ENCODE measurements at regions not wholly inside any gene's neighbourhood (a gene's known extent, or its start where the extent isn't known, plus 50 kb on each side); places are given as distances from the start of the nearest gene placed in this dataset.
"Not testable (repeated sequence)": the region's sequence is repeated elsewhere in the genome, so short reads cannot be mapped to it uniquely, and the experiment has no call there.

DNA sequence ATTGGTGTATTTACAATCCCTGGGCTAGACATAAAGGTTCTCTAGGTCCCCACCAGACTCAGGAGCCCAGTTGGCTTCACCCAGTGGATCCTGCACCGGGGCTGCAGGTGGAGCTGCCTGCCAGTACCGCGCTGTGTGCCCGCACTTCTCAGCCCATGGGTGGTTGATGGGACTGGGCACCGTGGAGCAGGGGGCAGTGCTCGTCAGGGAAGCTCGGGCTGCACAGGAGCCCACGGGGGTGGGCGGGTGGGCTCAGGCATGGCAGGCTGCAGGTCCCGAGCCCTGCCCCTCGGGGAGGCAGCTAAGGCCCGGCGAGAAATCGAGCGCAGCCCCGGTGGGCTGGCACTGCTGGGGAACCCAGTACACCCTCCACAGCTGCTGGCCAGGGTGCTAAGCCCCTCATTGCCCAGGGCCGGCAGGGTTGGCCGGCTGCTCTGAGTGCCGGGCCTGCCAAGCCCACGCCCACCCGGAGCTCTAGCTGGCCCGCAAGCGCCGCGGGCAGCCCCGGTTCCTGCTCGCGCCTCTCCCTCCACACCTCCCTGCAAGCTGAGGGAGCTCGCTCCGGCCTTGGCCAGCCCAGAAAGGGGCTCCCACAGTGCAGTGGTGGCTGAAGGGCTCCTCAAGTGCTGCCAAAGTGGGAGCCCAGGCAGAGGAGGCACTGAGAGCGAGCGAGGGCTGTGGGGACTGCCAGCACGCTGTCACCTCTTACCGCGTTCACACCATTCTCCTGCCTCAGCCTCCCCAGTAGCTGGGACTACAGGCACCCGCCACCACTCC lies 353.5 kb upstream of the HS6ST1 start:
- not testable (repeated sequence) for DNase-seq

DNA sequence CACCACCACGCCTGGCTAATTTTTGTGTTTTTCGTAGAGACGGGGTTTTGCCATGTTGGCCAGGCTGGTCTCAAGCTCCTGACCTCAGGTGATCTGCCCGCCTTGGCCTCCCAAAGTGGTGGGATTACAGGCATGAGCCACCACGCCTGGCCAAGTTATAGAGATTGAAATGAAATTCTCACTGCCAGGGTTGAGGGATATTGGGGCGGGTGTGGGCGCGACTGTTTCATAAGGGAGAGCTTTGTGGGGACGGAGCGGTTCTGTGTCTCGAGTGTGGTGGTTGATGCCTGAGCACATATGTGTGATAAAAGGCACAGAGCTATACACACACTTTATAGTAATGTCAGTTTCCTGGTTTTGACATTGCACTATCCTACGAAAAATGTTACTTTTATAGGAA lies 361.0 kb upstream of the HS6ST1 start:
- not testable (repeated sequence) for DNase-seq

GRCh38 chr2:128681507-128681906 lies 362.8 kb upstream of the HS6ST1 start:
- no peak for DNase-seq

DNA sequence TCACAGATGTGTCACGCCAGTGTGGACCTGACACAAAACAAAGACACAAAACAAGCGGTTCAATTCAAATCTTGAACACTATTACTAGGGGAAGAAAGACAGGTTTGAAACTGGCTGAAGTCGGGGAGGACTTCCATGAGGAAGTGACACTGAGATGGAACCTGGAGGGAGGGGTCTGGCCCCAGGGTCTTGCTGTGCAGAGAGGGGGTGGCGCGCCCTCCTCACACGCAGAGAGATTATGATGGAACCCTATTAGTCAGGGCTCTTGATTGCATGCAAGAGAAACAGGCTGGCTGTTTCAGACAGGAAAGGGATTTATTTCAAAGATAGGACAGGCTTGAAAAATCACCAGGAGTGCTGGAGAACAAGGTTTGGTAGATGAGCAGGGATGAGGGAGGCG lies 363.6 kb upstream of the HS6ST1 start:
- DNase-seq, result no peak

- no peak for DNase-seq
Observed at GRCh38 chr2:128682729-128683284, 364.1 kb upstream of the HS6ST1 start.

GRCh38 chr2:128684523-128684922 lies 365.9 kb upstream of the HS6ST1 start:
- no peak for DNase-seq

GRCh38 chr2:128685841-128686496 lies 367.3 kb upstream of the HS6ST1 start:
- no peak for DNase-seq

DNA sequence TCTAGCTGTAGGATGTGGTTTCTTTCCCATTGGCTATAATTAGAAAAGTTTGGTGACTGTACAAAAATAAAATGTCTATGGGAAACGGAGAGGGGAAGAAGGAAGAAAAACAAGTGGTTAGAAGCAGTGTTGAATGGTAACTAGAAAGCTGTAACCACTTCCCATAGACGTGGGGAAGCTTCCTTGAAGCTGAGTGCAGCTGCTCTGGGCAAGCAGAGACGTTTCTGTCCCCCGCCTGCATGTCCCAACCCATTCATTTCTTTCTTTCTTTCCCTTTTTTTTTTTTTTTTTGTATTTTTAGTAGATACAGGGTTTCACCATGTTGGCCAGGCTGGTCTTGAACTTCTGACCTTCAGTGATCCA lies 367.8 kb upstream of the HS6ST1 start:
- no peak for DNase-seq

- DNase-seq, result no peak
Observed at GRCh38 chr2:128686881-128687555, 368.4 kb upstream of the HS6ST1 start.

DNA sequence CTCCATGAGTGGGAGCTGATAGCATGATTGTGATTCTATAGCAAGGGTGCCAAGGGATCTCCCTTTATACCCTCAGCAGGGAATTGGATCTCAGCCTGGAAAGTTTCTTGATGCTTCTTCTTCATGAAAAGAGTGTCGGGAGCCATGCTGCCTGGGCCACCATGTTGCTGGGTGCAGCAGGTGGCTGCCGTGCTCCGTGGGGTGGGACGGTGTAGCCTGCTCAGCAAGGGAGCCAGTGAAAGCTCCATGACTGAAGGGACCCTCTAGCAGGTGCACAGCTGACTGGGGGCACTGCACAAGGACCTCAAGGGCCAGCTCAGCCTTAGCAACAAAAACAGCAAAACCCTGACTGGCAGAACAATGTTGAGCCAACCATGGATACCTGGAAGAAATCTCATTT lies 368.9 kb upstream of the HS6ST1 start:
- no peak for DNase-seq

- no peak for DNase-seq
Observed at GRCh38 chr2:128689971-128690370, 371.3 kb upstream of the HS6ST1 start.

DNA sequence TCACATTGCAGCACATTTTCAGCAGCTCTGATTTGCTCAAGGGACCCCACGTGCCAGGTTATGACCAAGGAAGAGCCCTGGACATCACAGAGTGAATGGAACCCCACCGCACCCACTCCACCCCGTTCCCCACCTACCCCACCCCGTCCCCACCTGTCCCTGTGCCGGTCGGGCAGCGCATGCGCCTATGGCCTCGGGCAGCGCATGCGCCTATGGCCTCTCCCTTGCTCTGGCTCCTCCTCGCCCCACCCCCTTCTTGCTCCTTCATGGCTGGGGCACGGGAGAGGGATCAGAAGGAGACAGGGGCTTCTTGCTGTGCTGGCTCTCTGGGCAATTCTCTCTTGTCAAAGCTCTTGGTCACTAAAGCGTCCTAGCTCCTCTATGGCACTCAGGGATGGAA lies 371.8 kb upstream of the HS6ST1 start:
- no peak for DNase-seq

GRCh38 chr2:128690869-128691268 lies 372.2 kb upstream of the HS6ST1 start:
- no peak for DNase-seq

GRCh38 chr2:128691526-128691925 lies 372.9 kb upstream of the HS6ST1 start:
- no peak for DNase-seq

GRCh38 chr2:128692895-128693742 lies 374.5 kb upstream of the HS6ST1 start:
- no peak for DNase-seq

- DNase-seq, result no peak
Observed at GRCh38 chr2:128693743-128694029, 375.0 kb upstream of the HS6ST1 start.

DNA sequence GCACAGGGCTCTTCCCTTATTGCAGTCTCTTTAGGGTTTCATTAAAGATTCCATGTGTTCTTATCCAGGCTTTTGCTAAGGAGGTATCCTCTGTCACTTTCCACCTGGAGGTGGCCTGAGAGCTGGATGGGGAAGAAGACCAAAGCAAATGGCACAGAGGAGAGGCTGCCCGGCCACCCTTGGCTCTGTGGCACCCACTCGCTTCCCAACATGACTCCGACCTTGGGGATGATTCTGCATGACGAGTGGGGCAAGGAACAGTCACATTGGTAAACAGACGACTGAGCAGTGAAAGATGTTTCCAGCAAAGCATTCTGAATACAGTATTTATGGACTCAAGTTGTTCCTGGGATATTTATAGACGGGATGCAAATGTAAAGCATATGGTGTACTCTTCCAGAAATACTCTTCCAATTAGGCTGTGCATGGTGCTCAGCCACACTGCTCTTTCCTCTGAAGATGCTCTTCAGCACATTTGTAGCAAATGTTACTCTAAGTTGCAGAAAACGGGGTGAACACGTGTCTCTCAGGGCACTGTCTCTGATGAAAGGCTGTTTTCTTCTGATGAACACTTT lies 377.1 kb upstream of the HS6ST1 start:
- DNase-seq, result no peak

DNA sequence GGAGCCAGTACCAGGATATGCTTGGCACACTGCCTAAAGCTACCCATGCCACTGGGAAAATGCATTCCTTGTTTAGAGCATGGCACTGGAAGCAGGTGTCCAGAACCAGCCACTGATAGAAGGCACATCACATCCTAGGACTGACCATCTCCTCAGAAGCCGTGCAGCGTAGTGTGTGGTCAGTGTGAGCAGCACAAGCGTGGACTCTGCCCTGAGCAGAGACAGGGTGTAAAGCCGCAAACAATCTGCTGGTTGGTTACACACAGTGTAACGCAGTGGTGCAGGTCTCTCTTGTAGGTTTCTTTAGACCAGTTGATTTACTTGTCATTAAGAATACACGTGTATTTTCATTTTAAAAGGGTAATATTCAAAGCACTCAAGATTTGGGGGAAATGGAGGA lies 377.8 kb upstream of the HS6ST1 start:
- no peak for DNase-seq

DNA sequence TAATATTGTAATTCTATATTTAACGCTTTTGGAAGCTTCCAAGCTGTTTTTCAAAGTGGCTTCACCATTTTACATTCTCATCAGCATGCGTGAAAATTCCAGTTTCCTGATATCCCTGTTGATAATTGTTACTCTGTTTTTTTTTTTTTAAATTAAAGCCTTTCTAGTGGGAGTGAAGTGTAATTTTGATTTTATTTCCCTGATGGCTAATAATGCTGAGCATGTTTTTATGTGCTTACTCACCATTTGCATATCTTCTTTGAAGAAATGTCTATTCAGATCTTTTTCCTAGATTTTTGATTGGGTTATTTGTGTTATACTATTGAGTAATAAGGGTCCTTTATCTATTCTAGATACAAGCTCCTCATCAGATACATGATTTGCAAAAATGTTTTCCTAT lies 382.8 kb upstream of the HS6ST1 start:
- DNase-seq, result no peak

- no peak for DNase-seq
Observed at GRCh38 chr2:128702616-128703015, 383.9 kb upstream of the HS6ST1 start.

- DNase-seq, result no peak
Observed at GRCh38 chr2:128708106-128708816, 389.6 kb upstream of the HS6ST1 start.

- DNase-seq, result no peak
Observed at GRCh38 chr2:128710242-128710641, 391.6 kb upstream of the HS6ST1 start.

Measured in CD4-positive, alpha-beta T cell treated with Interleukin-17A for 4 hours (primary cell).